ENCODE measurements at regions not wholly inside any gene's neighbourhood (a gene's known extent, or its start where the extent isn't known, plus 50 kb on each side); places are given as distances from the start of the nearest gene placed in this dataset.

- TF ChIP-seq TARDBP (IDR thresholded peaks at IDR 0.05) (no peak), BHLHE40 (IDR thresholded peaks at IDR 0.05; ENCODE audit: borderline replicate concordance) (no peak), FOXM1 (IDR thresholded peaks at IDR 0.05; ENCODE audit: borderline replicate concordance) (no peak), L3MBTL2 (conservative IDR thresholded peaks at IDR 0.05) (no peak), SP1 (IDR thresholded peaks at IDR 0.05) (no peak), ELF4 (IDR thresholded peaks at IDR 0.05) (no peak), FOXA1 (IDR thresholded peaks at IDR 0.05) (no peak), SUZ12 (IDR thresholded peaks at IDR 0.05) (no peak), NFRKB (IDR thresholded peaks at IDR 0.05) (no peak), ARNT (IDR thresholded peaks at IDR 0.05) (no peak), FOXK2 (IDR thresholded peaks at IDR 0.05) (no peak), HDGF (IDR thresholded peaks at IDR 0.05; ENCODE audit: borderline replicate concordance) (no peak)
These were observed 91.7 kb upstream of the CXorf66 start for GRCh38 chrX:140057001-140057411.

All from HEK293T (cell line).